Left ventricle myocardium inferior (tissue), 1 donor: ENCODE measurements at regions not wholly inside any gene's neighbourhood (a gene's known extent, or its start where the extent isn't known, plus 50 kb on each side); places are given as distances from the start of the nearest gene placed in this dataset.

Experiments
- DNase-seq: peaks from one replicate; pipeline ENCODE4 v3.0.0-alpha.2; 2020
- H3K27ac ChIP-seq: fragments of 200-600 bp; replicated peaks from 2 replicates; pipeline ENCODE4 v1.8.0; 2021
- H3K27me3 ChIP-seq: fragments of 200-600 bp; 2 replicates; pipeline ENCODE4 v1.8.0; 2021; ENCODE audit warnings: low read depth
- H3K36me3 ChIP-seq: fragments of 200-600 bp; 2 replicates; pipeline ENCODE4 v1.8.0; 2021
- H3K4me1 ChIP-seq: fragments of 200-600 bp; 2 replicates; pipeline ENCODE4 v1.8.0; 2021
- H3K4me3 ChIP-seq: fragments of 200-600 bp; 2 replicates; pipeline ENCODE4 v1.8.0; 2021; ENCODE audit warnings: mild to moderate bottlenecking, moderate library complexity
- H3K9me3 ChIP-seq: fragments of 200-600 bp; replicated peaks from 2 replicates; pipeline ENCODE4 v1.8.0; 2021
- CTCF ChIP-seq: fragments of 200-600 bp; IDR thresholded peaks from 2 replicates; pipeline ENCODE4 v1.8.0; 2021; ENCODE audit warnings: antibody characterized with exemption, mild to moderate bottlenecking, borderline replicate concordance
- intact Hi-C: fragments of 100-400 bp; cut with micrococcal nuclease; formaldehyde crosslinking; loops from one replicate; pipeline ENCODE4 v1.11.0; 2022
- donor health status: DM: no; HTN: yes; CAD: no; lungs with severe emphysema.

- no peak for DNase-seq
- intact Hi-C loops: no loop called here
- Histone ChIP-seq H3K9me3 (no peaks in the 10 kb centered on the region), H3K4me1 (no peaks in the 10 kb centered on the region), H3K27ac (no peak overlapping the region), H3K27me3 (no peaks in the 10 kb centered on the region), H3K4me3 (no peak overlapping the region), H3K36me3 (no peaks in the 10 kb centered on the region)
- no peak for TF ChIP-seq CTCF
Observed at GRCh38 chr11:109317726-109318125, 104.3 kb upstream of the C11orf87 start.

DNA sequence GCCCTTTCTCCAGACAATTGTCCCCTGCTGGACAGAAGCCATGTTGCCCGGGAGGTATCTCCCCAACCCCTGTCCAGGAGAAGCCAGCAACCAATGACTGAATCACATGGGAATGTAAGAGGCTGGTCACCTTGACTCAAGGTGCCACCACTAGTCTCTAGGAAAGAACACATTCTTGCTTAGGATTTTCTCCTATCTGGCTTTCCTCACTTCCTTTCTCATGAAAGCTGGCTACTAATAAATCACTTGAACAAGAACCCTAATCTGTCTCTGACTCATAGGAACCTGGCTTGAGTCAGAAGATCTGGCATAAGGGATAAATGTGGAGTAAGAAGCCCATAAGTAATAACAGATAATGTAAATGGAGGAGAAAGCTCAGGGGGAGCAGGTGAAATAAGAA lies 101.4 kb upstream of the C11orf87 start:
- no peak for TF ChIP-seq CTCF
- Histone ChIP-seq H3K36me3 (no peaks in the 10 kb centered on the region), H3K27me3 (no peaks in the 10 kb centered on the region), H3K9me3 (no peaks in the 10 kb centered on the region), H3K4me3 (no peak overlapping the region), H3K4me1 (no peaks in the 10 kb centered on the region), H3K27ac (no peak overlapping the region)
- no peak for DNase-seq
- intact Hi-C loops: no loop called here

DNA sequence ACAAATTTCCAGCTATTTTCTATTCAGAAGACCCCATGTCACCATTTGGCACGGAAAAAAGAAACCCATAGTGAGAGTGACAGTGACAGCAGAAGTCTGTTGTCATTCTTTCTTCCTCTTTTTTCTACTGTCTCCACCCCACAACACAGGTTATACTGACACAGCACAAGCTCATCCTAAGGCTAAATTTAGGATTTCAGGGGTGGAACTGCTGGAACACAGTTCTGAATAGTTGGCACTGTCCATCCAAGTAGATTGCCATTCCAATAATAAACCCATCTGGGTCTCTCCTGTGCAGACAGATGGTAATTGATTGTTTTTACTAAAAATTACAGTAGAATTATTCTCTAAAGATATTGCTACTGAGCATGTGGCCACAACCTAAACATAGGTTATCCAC lies 95.2 kb upstream of the C11orf87 start:
- Histone ChIP-seq H3K27me3 (no peaks in the 10 kb centered on the region), H3K9me3 (no peaks in the 10 kb centered on the region), H3K4me1 (no peaks in the 10 kb centered on the region), H3K4me3 (no peak overlapping the region), H3K36me3 (no peaks in the 10 kb centered on the region), H3K27ac (no peak overlapping the region)
- intact Hi-C loops: no loop called here
- no peak for DNase-seq
- TF ChIP-seq CTCF: no peak

- H3K36me3 ChIP-seq: no peaks in the 10 kb centered on the region
Observed at GRCh38 chr11:109329716-109330115, 92.3 kb upstream of the C11orf87 start.

DNA sequence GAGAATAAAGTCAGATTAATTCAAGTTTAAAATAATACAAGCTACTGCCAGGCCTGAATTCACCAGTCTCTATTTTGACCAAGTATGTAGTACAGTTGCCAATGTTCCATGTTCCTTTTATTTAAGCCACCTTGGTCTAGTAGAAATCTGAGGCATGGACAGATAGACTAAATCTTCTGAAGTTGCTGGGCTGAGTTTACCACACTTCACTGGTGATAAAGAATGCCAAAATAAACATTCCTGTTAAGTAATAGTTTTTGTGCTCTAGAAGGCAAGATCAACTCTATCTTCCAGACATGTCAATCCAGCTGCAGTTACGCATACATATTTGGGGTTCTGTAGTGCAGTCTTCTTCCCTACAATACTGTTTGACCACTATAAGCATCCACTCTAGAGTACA lies 83.9 kb upstream of the C11orf87 start:
- no peak for TF ChIP-seq CTCF
- intact Hi-C loops: no loop called here
- Histone ChIP-seq H3K27me3 (no peaks in the 10 kb centered on the region), H3K4me1 (peaks cover 6% of the 10 kb centered on the region), H3K4me3 (no peak overlapping the region), H3K9me3 (no peaks in the 10 kb centered on the region), H3K36me3 (no peaks in the 10 kb centered on the region), H3K27ac (no peak overlapping the region)
- DNase-seq: no peak

More at GRCh38 chr11:109329716-109330115, 92.3 kb upstream of the C11orf87 start:
- Histone ChIP-seq H3K4me3 (no peak overlapping the region), H3K4me1 (no peaks in the 10 kb centered on the region), H3K27ac (no peak overlapping the region), H3K27me3 (no peaks in the 10 kb centered on the region), H3K9me3 (no peaks in the 10 kb centered on the region)
- TF ChIP-seq CTCF: no peak
- DNase-seq: no peak
- intact Hi-C loops: no loop called here

GRCh38 chr11:109342261-109342660 lies 79.7 kb upstream of the C11orf87 start:
- Histone ChIP-seq H3K36me3 (no peaks in the 10 kb centered on the region), H3K4me3 (no peak overlapping the region), H3K27ac (no peak overlapping the region), H3K4me1 (peaks cover 10% of the 10 kb centered on the region), H3K9me3 (no peaks in the 10 kb centered on the region), H3K27me3 (no peaks in the 10 kb centered on the region)
- intact Hi-C loops: no loop called here
- DNase-seq: no peak
- no peak for TF ChIP-seq CTCF
